Fibroblast of pulmonary artery (primary cell): ENCODE measurements at regions not wholly inside any gene's neighbourhood (a gene's known extent, or its start where the extent isn't known, plus 50 kb on each side); places are given as distances from the start of the nearest gene placed in this dataset.
"Not testable (repeated sequence)": the region's sequence is repeated elsewhere in the genome, so short reads cannot be mapped to it uniquely, and the experiment has no call there.

ENCODE experiments used
- DNase-seq: peaks from one replicate; pipeline ENCODE4 v3.0.0-alpha.2; 2010; ENCODE audit warnings: low read depth
- H3K4me3 ChIP-seq: replicated peaks from 2 replicates; pipeline ENCODE4 v1.5.1; 2011; ENCODE audit warnings: low read depth, mild to moderate bottlenecking, control low read depth, low read length, moderate library complexity
- CTCF ChIP-seq: IDR thresholded peaks from 2 replicates; pipeline ENCODE4 v1.5.1; 2011; ENCODE audit warnings: mild to moderate bottlenecking, control low read depth, low read length, inconsistent platforms; ENCODE audit errors: missing control alignments

DNA sequence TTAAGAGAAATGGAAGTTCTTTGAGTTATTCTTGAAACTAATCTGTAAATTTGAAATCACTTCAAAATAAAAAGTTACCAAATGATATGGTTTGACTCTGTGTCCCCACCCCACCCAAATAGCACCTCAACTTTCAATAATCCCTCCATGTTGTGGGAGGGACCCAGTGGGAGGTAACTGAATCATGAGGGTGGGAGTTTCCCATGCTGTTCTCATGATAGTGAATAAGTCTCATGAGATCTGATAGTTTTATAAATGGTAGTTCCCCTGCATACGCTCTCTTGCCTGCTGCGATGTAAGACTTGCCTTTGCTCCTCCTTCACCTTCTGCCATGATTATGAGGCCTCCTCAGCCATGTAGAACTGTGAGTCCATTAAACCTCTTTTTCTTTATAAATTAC lies 690.7 kb upstream of the ZNF385D start:
- TF ChIP-seq CTCF, result no peak
- no peak overlapping the region for H3K4me3 ChIP-seq
- no peak for DNase-seq

- H3K4me3 ChIP-seq, result no peak overlapping the region
- no peak for TF ChIP-seq CTCF
- DNase-seq, result no peak
Measured at GRCh38 chr3:22443571-22444233, 692.7 kb upstream of the ZNF385D start.

- not testable (repeated sequence) for H3K4me3 ChIP-seq, DNase-seq
Measured at GRCh38 chr3:22445336-22445735, 694.3 kb upstream of the ZNF385D start.

DNA sequence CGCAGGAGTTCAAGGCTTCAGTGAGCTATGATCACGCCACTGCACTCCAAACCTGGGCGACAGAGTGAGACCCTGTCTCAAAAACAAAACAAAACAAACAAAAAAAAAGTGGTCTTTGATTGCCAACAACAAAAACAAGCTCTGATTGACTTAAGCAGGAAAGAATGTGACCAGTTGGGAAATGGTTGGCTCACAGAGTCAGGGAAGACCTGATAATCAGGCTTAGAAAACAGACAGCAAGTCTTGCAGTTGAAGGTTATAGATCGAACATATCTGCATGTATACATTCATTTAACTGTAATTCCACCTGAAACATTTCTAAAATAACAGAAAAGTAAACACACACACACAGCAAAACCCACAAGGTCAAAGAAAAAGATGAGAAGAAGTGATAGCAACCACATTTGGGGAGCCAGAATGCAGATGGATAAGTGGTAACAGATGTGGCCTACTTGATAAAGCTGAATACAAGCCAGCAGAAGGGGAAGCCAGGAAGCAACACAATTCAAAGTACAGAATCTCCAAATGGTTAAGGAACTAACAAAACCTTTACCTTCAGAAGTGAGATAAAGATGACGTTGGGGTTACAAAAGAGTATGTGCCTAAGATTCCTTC lies 699.9 kb upstream of the ZNF385D start:
- no peak for TF ChIP-seq CTCF
- DNase-seq, result no peak
- H3K4me3 ChIP-seq, result no peak overlapping the region

DNA sequence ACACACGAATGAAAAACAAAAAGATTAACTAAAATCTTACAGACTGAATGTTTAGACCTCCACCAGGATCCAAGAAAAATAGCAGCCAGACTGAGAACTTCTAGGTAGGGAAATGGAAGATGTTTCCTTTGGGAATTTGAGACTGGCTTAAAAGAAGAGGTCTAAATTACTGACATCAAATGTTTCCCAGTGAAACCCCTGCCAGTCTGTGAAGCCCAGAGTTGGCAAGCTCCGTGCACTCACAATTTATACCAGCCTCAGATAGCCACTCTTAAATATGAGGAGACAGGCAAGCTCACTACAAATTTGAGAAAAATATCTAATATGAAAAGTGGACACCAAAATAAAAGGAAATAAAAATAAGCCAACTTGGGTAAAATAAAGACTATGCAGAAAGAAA lies 700.5 kb upstream of the ZNF385D start:
- H3K4me3 ChIP-seq, result no peak overlapping the region
- TF ChIP-seq CTCF, result no peak
- DNase-seq, result no peak

DNA sequence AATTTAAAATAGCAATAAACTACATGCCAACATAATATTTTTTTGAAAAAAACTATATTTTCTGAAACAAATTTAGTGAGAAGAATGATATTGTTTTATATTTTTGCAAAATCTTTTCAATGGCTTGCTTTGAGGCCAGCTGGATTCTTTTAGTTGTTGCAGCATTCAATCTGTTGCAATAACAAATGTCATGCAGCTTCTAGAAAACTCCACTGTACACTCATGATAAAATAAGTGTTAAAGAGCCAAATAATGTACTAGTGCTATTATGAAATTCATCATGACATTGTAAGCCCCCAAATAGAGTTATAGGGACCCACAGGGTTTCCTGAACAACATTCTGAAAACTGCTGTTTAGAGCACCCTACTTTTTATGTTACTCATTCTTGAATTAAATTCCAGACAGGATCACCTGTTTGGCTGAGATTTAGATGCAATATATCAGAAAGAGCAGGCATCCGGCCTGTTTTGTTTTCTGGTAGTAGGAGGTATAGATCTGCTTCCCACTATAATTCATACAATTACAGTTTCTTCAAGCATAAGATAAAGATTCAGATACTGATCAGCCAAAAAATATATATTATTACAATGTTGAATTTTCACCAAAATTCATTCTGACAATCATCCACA lies 703.0 kb upstream of the ZNF385D start:
- no peak overlapping the region for H3K4me3 ChIP-seq
- DNase-seq, result no peak
- TF ChIP-seq CTCF, result no peak

DNA sequence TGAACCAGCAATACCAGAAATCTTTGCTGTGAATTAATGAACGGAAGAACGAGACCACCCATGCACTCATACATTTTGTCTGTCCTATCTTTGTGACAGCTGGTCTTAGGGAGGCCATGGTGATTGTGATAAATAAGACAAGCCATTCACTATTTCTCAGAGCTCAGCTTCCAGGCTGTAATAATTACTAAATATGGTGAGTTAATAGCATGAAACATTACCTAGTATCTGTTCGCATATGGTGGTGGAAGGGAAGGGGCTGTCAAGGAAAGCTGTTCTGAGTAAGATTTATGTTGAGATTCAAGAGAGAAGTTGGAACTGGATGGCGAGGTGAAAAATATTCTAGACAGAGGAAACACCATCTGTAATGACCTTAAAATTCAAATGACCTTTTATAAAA lies 719.0 kb upstream of the ZNF385D start:
- TF ChIP-seq CTCF, result no peak
- no peak overlapping the region for H3K4me3 ChIP-seq
- no peak for DNase-seq
